ENCODE measurements at regions not wholly inside any gene's neighbourhood (a gene's known extent, or its start where the extent isn't known, plus 50 kb on each side); places are given as distances from the start of the nearest gene placed in this dataset.
"Not testable (repeated sequence)": the region's sequence is repeated elsewhere in the genome, so short reads cannot be mapped to it uniquely, and the experiment has no call there.

DNA sequence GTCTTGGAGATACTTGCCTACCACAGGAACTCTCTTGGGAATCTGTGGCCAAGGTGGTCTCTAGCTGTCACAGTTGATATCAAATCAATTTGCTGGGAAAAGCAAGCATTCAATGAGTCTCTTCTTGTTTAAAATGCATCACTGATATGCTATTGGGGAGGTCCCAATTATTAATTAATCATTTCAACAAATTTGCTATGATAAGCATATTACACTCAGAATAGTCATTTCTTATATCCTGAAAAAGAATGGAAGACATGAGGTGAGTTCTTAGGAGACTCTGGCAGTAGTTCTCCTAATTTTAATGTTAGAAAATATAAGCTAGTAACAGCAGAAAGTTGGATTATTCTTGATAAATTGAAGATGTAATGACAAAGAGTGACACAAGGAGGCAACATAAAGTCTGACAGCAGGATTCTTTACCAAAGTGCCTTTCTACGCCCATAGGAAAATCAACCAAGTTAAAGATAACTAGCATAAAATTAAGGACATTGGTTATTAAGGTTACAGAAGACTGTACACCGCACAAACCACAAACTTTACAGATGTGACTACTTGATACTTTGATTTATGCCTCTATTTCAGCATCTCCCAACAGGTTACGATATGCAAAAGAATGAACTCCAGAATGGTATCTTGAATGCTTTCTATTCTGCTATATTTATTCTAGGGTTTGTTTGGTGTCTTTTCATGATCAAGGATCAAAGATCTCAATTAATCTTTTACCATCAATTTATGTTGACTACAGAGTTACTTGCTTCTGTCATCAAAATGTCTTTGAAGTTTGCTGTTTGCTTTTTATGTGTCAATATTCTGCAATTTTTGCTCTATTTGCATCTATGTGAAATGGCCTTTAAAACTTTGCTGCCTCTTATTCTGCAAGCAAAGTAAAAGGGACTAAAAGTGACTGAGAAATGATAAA, 349.6 kb upstream of the CLEC14A start:
- DNase-seq (ENCODE audit: low spot score in 2 of 2) (no peak), FAIRE-seq (no peak)

DNA sequence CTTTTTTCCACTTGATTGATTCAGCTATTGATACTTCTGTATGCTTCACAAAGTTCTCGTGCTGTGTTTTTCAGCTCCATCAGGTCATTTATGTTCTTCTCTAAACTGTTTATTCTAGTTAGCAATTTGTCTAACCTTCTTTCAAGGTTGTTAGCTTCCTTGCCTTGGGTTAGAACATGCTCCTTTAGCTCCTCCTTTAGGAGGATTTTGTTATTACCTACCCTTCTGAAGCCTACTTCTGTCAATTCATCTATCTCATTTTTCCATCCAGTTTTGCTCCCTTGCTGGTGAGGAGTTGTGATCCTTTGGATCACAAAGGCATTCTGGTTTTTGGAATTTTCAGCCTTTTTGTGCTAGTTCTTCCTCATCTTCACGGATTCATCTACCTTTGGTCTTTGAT, 344.7 kb upstream of the CLEC14A start:
- FAIRE-seq; DNase-seq (ENCODE audit: low spot score in 2 of 2): not testable (repeated sequence)

DNA sequence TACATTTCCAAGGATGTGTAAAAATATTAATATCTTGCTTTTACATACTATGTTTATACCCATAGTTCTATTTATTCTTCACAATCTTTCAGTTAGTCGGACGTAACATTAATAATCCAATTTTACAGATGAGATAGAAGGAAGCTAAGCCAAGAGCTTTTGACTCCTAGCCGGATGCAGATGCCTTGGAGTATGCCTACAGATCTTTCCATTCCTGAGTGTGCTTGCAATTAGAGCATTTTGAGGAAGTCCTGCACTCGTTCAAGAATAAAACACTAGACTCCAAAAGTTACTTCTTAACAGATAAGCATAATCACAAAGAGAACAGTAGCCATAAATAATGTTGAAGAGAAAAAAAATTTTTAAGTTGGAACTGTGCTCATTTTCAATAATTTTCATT, 337.6 kb upstream of the CLEC14A start:
- no peak for DNase-seq (ENCODE audit: low spot score in 2 of 2)
- FAIRE-seq = no peak

DNA sequence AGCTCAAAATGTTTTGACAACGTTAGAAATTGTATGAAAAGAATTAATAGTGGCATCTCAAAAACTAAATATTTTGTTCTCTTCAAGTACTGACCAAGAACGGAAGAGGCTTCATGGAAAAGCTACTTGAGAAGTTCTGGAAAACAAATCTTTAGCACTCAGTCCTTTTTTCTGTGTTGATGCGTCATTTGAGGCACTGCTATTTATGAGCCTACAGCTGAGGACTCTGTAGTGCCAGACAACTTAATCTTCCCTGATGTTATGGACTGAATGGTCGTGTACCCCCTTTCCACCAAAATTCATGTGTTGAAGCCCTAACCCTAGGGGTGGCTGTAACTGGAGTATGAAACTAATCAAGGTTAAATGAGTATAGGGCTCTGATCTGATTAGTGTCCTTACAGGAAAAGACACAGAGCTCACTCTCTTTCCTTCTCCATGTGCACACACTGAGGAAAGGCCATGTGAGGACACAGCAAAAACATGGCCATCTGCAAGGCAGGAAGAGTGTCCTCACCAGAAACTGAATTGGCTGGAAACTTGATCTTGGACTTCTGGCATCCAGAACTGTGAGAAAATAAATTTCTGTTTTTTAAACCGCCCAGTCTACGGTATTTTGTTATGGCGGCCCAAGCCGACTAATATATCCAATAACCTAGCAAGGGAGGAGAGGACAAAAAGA, 337.0 kb upstream of the CLEC14A start:
- FAIRE-seq = no peak
- no peak for DNase-seq (ENCODE audit: low spot score in 2 of 2)

DNA sequence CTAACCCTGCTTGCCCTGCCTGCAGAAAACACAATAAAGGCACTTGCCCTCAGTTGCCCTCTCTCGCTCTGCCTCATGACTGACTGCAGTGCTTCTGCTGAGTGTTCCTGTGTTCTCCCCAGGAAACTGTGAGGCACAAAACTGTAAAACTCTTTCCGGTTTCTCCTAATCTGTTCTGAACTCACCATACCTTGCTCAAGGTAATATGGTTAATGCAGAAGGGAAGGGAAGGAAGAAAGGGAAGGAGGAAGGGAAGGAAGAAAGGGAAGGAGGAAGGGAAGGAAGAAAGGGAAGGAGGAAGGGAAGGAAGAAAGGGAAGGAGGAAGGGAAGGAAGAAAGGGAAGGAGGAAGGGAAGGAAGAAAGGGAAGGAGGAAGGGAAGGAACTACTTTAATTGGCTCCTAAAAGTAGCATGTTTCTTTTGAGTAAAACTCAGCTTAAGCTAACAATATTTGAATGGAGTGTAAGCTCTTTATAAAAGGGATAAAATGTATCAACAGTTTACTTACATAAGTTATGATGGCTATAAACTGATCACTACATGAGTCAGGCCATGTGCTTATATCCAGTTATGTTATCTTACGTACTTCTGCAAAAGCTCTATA, 334.0 kb upstream of the CLEC14A start:
- no peak for FAIRE-seq
- DNase-seq (ENCODE audit: low spot score in 2 of 2) = no peak

DNA sequence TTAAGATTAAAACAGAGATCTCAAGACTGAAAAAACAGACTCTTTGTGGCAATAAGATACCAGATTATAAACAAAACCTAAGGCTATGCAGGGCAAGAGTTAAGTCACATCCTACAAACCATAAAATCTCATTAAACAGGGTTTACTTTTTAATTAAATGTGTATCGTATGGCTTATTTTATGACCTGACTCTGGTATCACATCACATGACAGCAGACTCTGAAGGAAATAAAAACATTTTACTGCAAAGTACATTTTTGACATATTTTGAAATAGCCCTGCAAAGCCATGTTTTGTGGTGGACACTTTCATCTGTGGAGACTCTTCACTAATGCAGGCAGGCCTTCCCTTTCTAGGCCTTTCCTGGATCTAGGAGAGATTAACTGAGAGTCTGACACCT, 327.6 kb upstream of the CLEC14A start:
- FAIRE-seq (no peak), DNase-seq (ENCODE audit: low spot score in 2 of 2) (no peak)

DNA sequence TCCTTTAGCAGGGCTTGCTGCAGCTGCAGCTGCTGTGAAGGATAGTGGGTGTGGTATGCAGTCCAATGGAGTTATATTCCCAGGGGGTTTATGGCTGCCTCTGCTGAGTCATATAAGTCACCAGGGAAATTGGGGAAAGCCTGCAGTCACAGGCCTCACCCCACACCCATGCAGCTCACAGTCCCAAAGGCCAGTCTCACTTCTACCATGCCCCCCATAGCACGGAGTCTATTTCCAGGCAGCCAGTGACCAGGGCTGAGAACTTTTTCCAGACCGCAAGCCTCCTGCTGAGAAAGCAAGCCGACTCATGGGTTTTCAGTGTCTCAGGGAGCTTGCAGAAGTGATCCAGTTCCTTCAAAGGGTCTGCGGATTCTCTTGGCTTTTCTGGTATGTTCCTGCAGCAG, 322.4 kb upstream of the CLEC14A start:
- DNase-seq (ENCODE audit: low spot score in 2 of 2) = no peak
- FAIRE-seq = no peak

DNA sequence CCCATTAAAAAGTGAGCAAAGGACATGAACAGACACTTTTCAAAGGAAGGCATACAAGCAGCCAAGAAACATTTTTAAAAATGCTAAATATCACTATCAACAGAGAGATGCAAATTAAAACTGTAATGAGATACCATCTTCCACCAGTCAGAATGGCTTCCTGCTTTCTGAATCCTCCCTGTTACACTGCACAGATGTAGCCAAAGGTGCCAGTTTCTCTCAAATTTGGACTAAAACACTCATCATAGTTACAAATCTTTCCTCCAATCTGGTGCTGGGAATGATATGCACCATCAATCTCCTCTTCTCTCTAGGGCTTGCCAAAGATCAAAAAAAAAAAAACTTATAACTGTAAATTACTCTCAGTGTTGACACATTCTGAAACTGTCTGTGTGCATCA, 311.8 kb upstream of the CLEC14A start:
- no peak for DNase-seq (ENCODE audit: low spot score in 2 of 2)
- FAIRE-seq = no peak

DNA sequence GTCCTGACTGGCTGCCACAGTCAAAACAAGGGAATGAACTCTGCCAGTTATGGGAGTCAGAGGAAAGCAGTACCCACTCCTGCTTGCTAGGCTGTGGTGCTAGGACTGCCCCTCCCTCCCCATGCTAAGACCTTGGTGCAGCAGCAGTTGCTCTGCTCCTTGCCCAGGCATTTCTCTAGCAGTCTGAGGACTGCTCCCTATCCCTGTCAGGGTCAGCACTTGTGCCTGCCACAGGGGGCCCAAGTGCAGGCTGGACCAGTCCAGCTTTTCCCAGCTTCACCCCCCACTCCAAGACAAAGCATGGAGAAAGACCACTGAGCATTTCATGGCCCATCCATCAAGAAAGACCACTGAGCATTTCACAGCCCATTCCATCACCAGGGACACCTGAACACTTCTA, 305.8 kb upstream of the CLEC14A start:
- DNase-seq (ENCODE audit: low spot score in 2 of 2) (no peak), FAIRE-seq (no peak)

DNA sequence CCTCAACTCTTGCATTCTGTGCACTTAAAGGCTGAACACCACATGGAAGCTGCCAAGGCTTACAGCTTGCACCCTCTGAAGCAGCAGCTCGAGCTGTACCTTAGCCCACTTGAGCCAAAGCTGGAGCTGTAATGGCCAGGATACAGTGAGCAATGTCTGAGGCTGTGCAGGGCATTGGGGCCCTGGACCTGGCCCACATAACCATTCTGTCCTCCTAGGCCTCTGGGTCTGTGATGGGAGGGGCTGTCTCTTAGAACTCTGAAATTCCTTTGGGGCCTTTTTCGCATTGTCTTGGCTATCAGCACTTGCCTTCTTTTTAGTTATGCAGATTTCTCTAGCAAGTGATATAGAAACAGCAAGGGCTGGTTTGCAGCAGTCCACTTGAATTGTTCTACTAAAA, 303.8 kb upstream of the CLEC14A start:
- DNase-seq (ENCODE audit: low spot score in 2 of 2) (no peak), FAIRE-seq (no peak)

DNA sequence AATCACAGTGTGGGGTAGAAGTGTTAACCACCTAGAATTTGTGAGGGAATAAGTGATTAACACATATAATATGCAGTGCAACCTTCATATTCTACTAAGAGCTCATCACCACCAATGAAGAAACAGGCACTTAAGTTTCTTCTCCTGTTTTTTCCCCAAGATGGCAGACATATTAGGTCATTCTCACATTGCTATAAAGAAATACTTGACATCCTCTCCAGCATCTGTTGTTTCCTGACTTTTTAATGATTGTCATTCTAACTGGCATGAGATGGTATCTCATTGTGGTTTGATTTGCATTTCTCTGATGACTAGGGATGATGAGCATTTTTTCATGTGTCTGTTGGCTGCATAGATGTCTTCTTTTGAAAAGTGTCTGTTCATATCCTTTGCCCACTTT, 301.5 kb upstream of the CLEC14A start:
- DNase-seq (ENCODE audit: low spot score in 2 of 2) = not testable (repeated sequence)

DNA sequence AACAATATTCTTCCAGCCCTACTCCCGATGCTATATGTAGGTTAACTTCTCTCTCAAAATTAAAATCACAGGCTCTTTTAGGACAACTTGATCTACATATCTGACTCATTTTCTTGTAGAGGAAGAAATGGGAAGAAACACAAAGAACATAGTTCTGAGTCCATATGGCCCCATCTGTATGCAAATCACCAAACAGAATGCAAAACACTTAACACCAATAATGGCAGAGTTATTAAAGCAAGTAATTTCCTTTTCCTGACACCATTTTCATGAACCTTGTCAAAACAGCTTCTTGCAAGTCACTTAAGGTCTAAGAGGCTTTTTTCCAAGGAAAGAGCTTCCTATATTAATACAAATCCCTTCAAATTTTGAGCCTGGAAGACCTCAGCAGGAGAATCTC, 300.4 kb upstream of the CLEC14A start:
- DNase-seq (ENCODE audit: low spot score in 2 of 2) (no peak), FAIRE-seq (no peak)

More for the DNA sequence above, 301.5 kb upstream of the CLEC14A start:
- FAIRE-seq = not testable (repeated sequence)

DNA sequence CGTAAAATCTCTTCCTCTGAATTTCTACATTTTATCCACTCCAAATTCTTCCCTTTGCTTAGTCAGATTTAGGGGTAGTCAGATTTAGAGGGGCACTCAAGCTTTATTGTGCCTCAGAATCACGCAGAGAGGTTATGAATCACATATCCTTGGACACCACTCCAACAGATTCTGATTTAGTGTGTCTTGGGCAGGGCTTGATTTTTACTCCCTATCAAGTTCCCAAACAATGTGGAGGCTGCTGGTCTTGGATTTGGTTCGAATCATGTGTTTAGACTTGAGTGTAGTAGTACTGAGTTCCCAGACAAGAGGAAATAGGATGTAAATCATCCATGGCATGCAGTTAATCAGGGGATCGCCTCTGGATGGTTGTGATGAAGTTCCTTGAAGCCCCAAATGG, 298.1 kb upstream of the CLEC14A start:
- FAIRE-seq = no peak

DNA sequence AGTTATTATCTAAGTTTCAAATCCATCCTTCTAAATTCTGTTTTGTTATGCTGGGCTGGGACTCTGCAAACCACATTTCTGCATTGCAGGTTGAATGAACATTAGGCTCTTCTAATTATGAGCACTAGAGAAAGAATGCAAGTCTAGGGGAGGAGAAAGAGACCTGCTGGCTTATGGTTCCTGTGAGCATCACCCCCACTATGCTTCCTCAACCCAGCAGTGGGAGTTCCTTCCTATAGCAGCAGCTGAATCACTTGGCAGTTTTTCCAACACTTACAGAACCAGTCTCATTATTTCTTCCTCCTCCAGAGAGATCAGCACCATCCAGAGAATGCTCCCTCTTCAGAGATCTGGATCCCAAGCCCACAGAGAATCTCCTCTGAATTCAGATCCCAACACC, 297.7 kb upstream of the CLEC14A start:
- DNase-seq (ENCODE audit: low spot score in 2 of 2) (no peak), FAIRE-seq (no peak)

More for the DNA sequence above, 298.1 kb upstream of the CLEC14A start:
- DNase-seq (ENCODE audit: low spot score in 2 of 2) = no peak

DNA sequence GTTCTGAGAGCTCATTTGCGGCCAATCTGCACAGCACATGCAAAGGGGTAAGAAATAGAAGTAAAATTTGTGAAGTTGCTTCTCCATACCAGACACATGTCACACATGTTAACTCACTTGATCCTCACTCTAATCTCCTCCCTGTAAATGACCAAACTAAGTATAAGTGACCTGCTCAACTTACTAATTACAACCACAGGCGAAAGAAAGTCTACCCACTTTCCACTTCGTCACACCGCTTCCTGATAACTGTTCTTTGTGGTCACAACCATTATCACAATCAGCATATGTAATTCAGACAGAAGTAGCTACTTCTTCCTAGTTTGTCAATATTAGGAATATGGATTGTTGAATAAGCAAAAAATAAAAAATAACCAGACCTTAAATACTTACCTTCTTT, 293.7 kb upstream of the CLEC14A start:
- FAIRE-seq = no peak

DNA sequence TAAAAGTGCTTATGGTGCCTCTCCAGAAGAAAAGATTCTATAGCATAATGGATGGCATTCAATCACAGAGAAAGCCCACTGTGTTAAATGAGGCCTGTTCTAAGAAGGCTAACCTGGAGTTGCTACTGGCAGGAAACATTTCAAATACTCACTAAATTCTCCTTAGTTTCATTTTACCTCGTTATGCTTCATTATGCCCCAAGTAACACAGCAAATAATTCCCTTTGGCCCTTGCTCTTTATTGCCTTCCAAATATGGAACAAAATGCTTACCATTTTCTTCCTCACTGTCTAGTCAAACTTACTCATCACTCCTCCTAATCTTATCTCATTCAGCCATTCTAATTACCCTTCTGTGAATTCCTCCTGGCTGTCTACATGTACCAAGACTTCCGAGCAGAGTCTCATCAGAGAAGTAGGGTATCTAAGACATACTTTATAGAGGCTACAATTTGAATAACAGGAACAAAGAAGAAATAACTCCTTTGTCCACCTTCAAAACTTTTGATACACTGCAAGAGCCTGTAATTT, 292.1 kb upstream of the CLEC14A start:
- DNase-seq (ENCODE audit: low spot score in 2 of 2) (no peak), FAIRE-seq (no peak)

More for the DNA sequence above, 293.7 kb upstream of the CLEC14A start:
- DNase-seq (ENCODE audit: low spot score in 2 of 2) = no peak

DNA sequence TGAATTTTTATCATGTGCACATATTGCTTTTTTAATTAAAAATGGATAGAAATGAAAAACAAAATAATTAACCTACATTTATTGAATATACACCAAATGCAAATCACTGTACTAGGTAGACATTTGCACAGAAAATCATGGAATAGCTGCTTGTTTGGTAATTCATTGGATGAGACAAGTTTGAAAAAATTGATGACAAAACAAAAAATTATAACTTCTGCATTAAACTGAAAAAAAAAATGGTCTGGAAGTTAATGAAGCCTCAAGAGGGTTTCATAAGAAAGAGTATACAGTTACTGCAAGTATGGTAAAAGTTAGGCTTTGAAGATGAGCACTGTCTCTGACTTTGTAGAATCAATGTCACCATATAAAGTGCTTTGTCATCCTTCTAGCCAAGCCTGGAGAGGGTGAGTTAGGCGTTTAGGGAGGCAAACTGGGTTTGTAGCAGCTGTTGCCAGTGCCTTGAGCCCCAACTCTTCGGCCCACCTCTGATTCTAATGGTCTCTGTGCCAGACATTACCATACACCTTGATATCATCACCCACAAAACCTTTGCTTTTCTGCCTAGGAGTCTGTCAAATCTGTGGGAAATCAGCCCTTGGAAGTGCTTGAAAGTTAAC, 291.1 kb upstream of the CLEC14A start:
- FAIRE-seq = no peak
- DNase-seq (ENCODE audit: low spot score in 2 of 2) = no peak

DNA sequence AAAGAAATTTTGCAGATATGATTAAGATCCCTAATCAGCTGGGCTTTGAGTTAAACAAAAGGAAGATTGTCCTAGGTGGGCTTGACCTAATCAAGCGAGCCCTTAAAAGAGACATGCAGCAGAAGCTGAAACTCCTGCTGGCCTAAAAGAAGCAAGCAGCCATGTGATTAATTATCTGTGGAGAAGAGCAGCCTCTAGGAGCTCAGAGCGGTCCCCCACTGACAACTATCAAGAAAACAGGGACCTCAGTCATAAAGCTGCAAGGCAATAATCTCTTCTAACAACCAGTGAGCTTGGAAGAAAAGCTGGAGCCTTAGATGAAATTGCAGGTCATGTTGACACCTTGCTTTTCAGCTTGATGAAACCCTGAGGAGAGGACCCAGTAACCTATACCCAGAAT, 288.9 kb upstream of the CLEC14A start:
- no peak for DNase-seq (ENCODE audit: low spot score in 2 of 2)
- FAIRE-seq = no peak

DNA sequence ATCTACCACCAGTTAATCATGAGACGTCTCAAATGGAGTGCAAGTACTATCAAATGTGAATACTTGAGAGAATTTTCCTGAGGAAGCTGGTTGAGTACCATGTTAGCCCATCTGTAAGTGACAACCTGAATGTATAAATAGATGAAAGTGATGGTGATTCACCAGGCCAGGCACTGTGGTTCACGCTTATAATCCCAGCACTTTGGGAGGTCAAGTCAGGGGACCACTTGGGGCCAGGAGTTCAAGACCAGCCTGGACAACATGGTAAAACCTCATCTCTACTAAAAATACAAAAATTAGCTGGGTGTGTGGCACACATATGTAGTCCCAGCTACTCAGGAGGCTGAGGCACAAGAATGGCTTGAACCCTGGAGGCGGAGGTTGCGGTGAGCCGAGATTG, 288.0 kb upstream of the CLEC14A start:
- DNase-seq (ENCODE audit: low spot score in 2 of 2); FAIRE-seq: not testable (repeated sequence)

DNA sequence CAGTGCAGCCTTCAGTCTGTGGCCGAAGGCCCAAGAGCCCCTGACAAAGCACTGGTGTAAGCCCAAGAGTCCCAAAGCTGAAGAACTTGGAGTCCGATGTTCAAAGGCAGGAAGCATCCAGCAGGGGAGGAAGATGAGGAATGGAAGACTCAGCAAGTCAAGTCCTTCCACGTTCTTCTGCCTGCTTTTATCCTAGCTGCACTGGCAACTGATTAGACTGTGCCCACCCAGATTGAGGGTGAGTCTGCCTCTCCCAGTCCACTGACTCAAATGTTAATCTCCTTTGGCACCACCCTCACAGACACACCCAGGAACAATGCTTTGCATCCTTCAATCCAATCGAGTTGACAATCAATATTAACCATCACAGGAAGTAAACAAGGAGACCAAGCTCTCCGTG, 282.2 kb upstream of the CLEC14A start:
- FAIRE-seq; DNase-seq (ENCODE audit: low spot score in 2 of 2): not testable (repeated sequence)
